ENCODE measurements at regions not wholly inside any gene's neighbourhood (a gene's known extent, or its start where the extent isn't known, plus 50 kb on each side); places are given as distances from the start of the nearest gene placed in this dataset.

DNA sequence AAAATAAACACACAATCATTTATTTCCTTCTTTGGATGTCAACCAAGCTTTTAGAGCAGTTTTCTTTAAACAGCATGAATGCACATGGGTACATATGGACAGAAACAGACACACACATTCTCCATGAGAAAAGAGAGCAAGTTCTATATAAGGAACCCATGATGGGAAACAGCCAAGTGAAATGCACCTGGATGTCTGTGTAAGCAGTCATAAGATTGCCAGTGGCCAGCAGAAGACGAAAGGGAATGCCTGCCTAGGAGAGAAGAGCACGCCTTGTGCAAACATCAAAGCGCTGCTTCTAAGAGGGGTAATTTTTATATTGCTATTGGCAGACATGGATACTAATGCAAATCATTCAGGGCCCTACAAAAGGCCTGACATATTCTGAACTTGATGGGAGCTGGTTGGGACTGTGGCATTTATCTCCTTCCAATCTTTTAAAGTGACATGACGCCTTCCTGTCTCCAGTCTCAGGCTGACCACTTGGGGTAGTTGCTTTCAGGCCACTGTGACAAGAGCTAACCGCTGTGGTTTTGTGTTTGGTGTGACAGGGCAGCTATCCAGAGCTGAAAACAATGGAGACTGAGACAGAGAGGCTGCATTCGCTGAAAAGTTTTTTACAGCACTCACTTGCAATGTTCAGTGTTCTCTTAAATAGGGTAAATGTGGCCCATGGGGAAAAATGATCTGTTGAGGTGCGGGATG is 75.0 kb upstream of the DPT start:
- DNase-seq (ENCODE audit: low spot score in 2 of 2) (no peak), ATAC-seq (replicated peaks; ENCODE audit: extremely low read depth, poor library complexity, severe bottlenecking) (no peak)
- H3K36me3 Mint-ChIP-seq (ENCODE audit: insufficient read depth), result no peaks in the 10 kb centered on the region
- peaks cover 11% of the 10 kb centered on the region for H3K27me3 Mint-ChIP-seq
- H3K4me3 Mint-ChIP-seq, result no peak overlapping the region
- H3K9me3 Mint-ChIP-seq, result no peaks in the 10 kb centered on the region
- no peak overlapping the region for H3K27ac Mint-ChIP-seq (ENCODE audit: low read depth)
- no peaks in the 10 kb centered on the region for H3K4me1 Mint-ChIP-seq

- ATAC-seq (replicated peaks; ENCODE audit: extremely low read depth, poor library complexity, severe bottlenecking) (no peak), DNase-seq (ENCODE audit: low spot score in 2 of 2) (no peak)
- no peak overlapping the region for H3K4me3 Mint-ChIP-seq
- H3K27me3 Mint-ChIP-seq, result peaks cover 11% of the 10 kb centered on the region
- H3K27ac Mint-ChIP-seq (ENCODE audit: low read depth), result no peak overlapping the region
- no peaks in the 10 kb centered on the region for H3K36me3 Mint-ChIP-seq (ENCODE audit: insufficient read depth)
- H3K4me1 Mint-ChIP-seq, result no peaks in the 10 kb centered on the region
- no peaks in the 10 kb centered on the region for H3K9me3 Mint-ChIP-seq
Measured at GRCh38 chr1:168806952-168807351, 77.9 kb upstream of the DPT start.

- no peaks in the 10 kb centered on the region for H3K9me3 Mint-ChIP-seq
- no peak overlapping the region for H3K27ac Mint-ChIP-seq (ENCODE audit: low read depth)
- peaks cover 10% of the 10 kb centered on the region for H3K27me3 Mint-ChIP-seq
- ATAC-seq (replicated peaks; ENCODE audit: extremely low read depth, poor library complexity, severe bottlenecking) (no peak), DNase-seq (ENCODE audit: low spot score in 2 of 2) (no peak)
- H3K4me1 Mint-ChIP-seq, result no peaks in the 10 kb centered on the region
- no peaks in the 10 kb centered on the region for H3K36me3 Mint-ChIP-seq (ENCODE audit: insufficient read depth)
- no peak overlapping the region for H3K4me3 Mint-ChIP-seq
Measured at GRCh38 chr1:168811176-168811575, 82.2 kb upstream of the DPT start.

DNA sequence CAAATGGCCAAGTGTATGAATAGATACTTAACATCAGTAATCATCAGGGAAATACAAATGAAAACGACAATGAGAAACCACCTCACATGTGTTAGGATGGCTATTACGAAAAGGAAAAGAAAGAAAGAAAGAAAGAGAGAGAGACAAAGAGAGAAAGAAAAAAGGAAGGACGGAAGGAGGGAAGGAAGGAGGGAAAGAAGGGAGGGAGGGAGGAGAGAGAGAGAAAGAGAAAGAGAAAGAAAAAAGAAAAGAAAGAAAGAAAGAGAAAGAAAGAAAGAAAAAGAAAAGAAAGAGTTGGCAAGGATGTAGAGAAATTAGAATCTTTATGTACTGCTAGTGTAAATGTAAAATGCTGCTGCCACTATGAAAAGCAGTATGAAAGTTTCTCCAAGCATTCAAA is 90.7 kb upstream of the DPT start:
- ATAC-seq (replicated peaks; ENCODE audit: extremely low read depth, poor library complexity, severe bottlenecking) (no peak), DNase-seq (ENCODE audit: low spot score in 2 of 2) (no peak)
- H3K36me3 Mint-ChIP-seq (ENCODE audit: insufficient read depth), result no peaks in the 10 kb centered on the region
- H3K27ac Mint-ChIP-seq (ENCODE audit: low read depth), result no peak overlapping the region
- no peaks in the 10 kb centered on the region for H3K9me3 Mint-ChIP-seq
- H3K4me3 Mint-ChIP-seq, result no peak overlapping the region
- H3K4me1 Mint-ChIP-seq, result peaks cover 10% of the 10 kb centered on the region
- H3K27me3 Mint-ChIP-seq, result no peaks in the 10 kb centered on the region

DNA sequence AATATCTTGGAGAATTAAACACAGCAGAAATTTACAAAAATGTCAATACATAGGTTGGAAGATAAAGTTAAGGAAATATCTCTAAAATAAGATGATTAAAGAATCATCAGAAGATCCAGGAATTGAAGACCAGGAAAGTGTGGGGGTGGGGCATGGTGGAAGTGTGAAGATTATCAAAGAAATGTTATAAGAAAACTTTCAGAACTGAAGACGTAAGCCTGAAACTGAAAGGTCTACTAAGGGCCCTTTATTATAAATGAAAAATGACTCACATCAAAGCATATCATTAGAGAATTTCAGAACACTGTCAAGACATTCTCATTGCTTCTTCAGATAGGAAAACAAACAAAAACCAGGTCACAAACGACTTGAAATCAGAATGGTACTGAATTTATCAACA is 92.4 kb upstream of the DPT start:
- DNase-seq (ENCODE audit: low spot score in 2 of 2) (no peak), ATAC-seq (replicated peaks; ENCODE audit: extremely low read depth, poor library complexity, severe bottlenecking) (no peak)
- H3K27ac Mint-ChIP-seq (ENCODE audit: low read depth), result no peak overlapping the region
- no peaks in the 10 kb centered on the region for H3K9me3 Mint-ChIP-seq
- no peak overlapping the region for H3K4me3 Mint-ChIP-seq
- no peaks in the 10 kb centered on the region for H3K27me3 Mint-ChIP-seq
- H3K36me3 Mint-ChIP-seq (ENCODE audit: insufficient read depth), result no peaks in the 10 kb centered on the region
- peaks cover 13% of the 10 kb centered on the region for H3K4me1 Mint-ChIP-seq

GRCh38 chr1:168822911-168823310 is 93.9 kb upstream of the DPT start:
- Mint-ChIP-seq H3K9me3 (no peaks in the 10 kb centered on the region), H3K4me3 (no peak overlapping the region), H3K27ac (ENCODE audit: low read depth) (peak overlapping the region; percentile 7), H3K27me3 (no peaks in the 10 kb centered on the region), H3K4me1 (peaks cover 13% of the 10 kb centered on the region), H3K36me3 (ENCODE audit: insufficient read depth) (no peaks in the 10 kb centered on the region)
- ATAC-seq (replicated peaks; ENCODE audit: extremely low read depth, poor library complexity, severe bottlenecking), result no peak
- DNase-seq (ENCODE audit: low spot score in 2 of 2), result no peak

DNA sequence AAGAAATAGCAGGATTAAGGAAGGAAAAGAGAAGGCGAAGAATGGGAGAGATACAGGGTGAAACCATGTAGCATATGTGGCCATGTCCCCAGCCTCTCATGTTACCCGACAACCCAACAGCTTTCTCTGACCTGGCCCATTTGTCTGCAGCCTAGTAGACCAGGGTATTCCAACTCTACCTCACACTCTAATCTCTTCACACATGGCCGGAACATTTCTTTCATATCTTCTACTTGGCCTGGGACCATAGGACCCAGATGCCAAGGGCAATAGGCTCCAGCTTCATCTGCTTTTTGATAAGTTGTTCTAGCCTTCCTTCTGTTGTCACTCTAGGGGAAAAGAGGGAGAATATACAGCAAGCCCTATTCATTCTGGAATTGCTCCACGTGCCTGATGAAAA is 95.0 kb upstream of the DPT start:
- peaks cover 13% of the 10 kb centered on the region for H3K4me1 Mint-ChIP-seq
- H3K4me3 Mint-ChIP-seq, result no peak overlapping the region
- H3K27me3 Mint-ChIP-seq, result no peaks in the 10 kb centered on the region
- DNase-seq (ENCODE audit: low spot score in 2 of 2) (no peak), ATAC-seq (replicated peaks; ENCODE audit: extremely low read depth, poor library complexity, severe bottlenecking) (no peak)
- H3K36me3 Mint-ChIP-seq (ENCODE audit: insufficient read depth), result no peaks in the 10 kb centered on the region
- no peak overlapping the region for H3K27ac Mint-ChIP-seq (ENCODE audit: low read depth)
- no peaks in the 10 kb centered on the region for H3K9me3 Mint-ChIP-seq

GRCh38 chr1:168824418-168825065 is 95.5 kb upstream of the DPT start:
- no peaks in the 10 kb centered on the region for H3K27me3 Mint-ChIP-seq
- ATAC-seq (replicated peaks; ENCODE audit: extremely low read depth, poor library complexity, severe bottlenecking) (no peak), DNase-seq (ENCODE audit: low spot score in 2 of 2) (no peak)
- H3K4me3 Mint-ChIP-seq, result no peak overlapping the region
- H3K27ac Mint-ChIP-seq (ENCODE audit: low read depth), result no peak overlapping the region
- no peaks in the 10 kb centered on the region for H3K36me3 Mint-ChIP-seq (ENCODE audit: insufficient read depth)
- H3K9me3 Mint-ChIP-seq, result no peaks in the 10 kb centered on the region
- peaks cover 13% of the 10 kb centered on the region for H3K4me1 Mint-ChIP-seq

DNA sequence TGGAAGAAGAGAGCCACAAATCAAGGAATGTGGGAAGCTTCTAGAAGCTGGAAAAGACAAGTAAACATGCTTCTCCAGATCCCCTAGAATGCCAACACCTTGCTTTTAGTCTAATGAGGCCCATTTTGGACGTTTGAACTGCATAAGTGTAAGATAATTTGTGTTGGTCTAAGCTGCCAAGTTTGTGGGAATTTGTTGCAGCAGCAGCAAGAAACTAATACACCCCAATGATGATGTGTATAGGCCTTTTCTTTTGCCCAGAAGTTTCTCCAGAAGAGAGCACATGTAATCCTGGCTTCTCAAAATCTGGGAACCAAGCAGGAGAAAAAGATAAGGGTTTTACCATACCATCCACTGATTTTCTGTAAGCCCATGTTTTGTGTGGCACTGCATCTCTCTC is 96.1 kb upstream of the DPT start:
- Mint-ChIP-seq H3K4me3 (no peak overlapping the region), H3K4me1 (peaks cover 13% of the 10 kb centered on the region), H3K9me3 (no peaks in the 10 kb centered on the region), H3K27me3 (no peaks in the 10 kb centered on the region), H3K36me3 (ENCODE audit: insufficient read depth) (no peaks in the 10 kb centered on the region), H3K27ac (ENCODE audit: low read depth) (no peak overlapping the region)
- ATAC-seq (replicated peaks; ENCODE audit: extremely low read depth, poor library complexity, severe bottlenecking) (no peak), DNase-seq (ENCODE audit: low spot score in 2 of 2) (no peak)

- H3K9me3 Mint-ChIP-seq, result no peaks in the 10 kb centered on the region
- H3K27me3 Mint-ChIP-seq, result no peaks in the 10 kb centered on the region
- no peak for ATAC-seq (replicated peaks; ENCODE audit: extremely low read depth, poor library complexity, severe bottlenecking)
- no peak for DNase-seq (ENCODE audit: low spot score in 2 of 2)
- H3K4me1 Mint-ChIP-seq, result peaks cover 13% of the 10 kb centered on the region
- no peak overlapping the region for H3K4me3 Mint-ChIP-seq
- H3K36me3 Mint-ChIP-seq (ENCODE audit: insufficient read depth), result no peaks in the 10 kb centered on the region
- H3K27ac Mint-ChIP-seq (ENCODE audit: low read depth), result no peak overlapping the region
Measured at GRCh38 chr1:168825820-168826219, 96.8 kb upstream of the DPT start.

- Mint-ChIP-seq H3K9me3 (no peaks in the 10 kb centered on the region), H3K4me1 (peaks cover 13% of the 10 kb centered on the region), H3K4me3 (no peak overlapping the region), H3K36me3 (ENCODE audit: insufficient read depth) (no peaks in the 10 kb centered on the region), H3K27ac (ENCODE audit: low read depth) (no peak overlapping the region), H3K27me3 (no peaks in the 10 kb centered on the region)
- DNase-seq (ENCODE audit: low spot score in 2 of 2) (no peak), ATAC-seq (replicated peaks; ENCODE audit: extremely low read depth, poor library complexity, severe bottlenecking) (no peak)
Measured at GRCh38 chr1:168826269-168826668, 97.3 kb upstream of the DPT start.

- Mint-ChIP-seq H3K36me3 (ENCODE audit: insufficient read depth) (no peaks in the 10 kb centered on the region), H3K27me3 (no peaks in the 10 kb centered on the region), H3K9me3 (no peaks in the 10 kb centered on the region), H3K4me3 (no peak overlapping the region), H3K4me1 (peaks cover 18% of the 10 kb centered on the region), H3K27ac (ENCODE audit: low read depth) (no peak overlapping the region)
- DNase-seq (ENCODE audit: low spot score in 2 of 2) (no peak), ATAC-seq (replicated peaks; ENCODE audit: extremely low read depth, poor library complexity, severe bottlenecking) (no peak)
Measured at GRCh38 chr1:168827557-168827956, 98.6 kb upstream of the DPT start.

GRCh38 chr1:168829876-168830275 is 100.9 kb upstream of the DPT start:
- Mint-ChIP-seq H3K27me3 (no peaks in the 10 kb centered on the region), H3K4me1 (peaks cover 22% of the 10 kb centered on the region), H3K27ac (ENCODE audit: low read depth) (no peak overlapping the region), H3K4me3 (no peak overlapping the region), H3K36me3 (ENCODE audit: insufficient read depth) (no peaks in the 10 kb centered on the region), H3K9me3 (no peaks in the 10 kb centered on the region)
- ATAC-seq (replicated peaks; ENCODE audit: extremely low read depth, poor library complexity, severe bottlenecking), result no peak
- DNase-seq (ENCODE audit: low spot score in 2 of 2), result no peak

All from central memory CD8-positive, alpha-beta T cell (primary cell).